NCI-H748 (cell line): ENCODE measurements at regions not wholly inside any gene's neighbourhood (a gene's known extent, or its start where the extent isn't known, plus 50 kb on each side); places are given as distances from the start of the nearest gene placed in this dataset.
"Not testable (repeated sequence)": the region's sequence is repeated elsewhere in the genome, so short reads cannot be mapped to it uniquely, and the experiment has no call there.

Experiments
- DNase-seq: peaks from one replicate; lab custom pipeline; 2025; ENCODE audit not compliant: unreplicated experiment; lab: John Stamatoyannopoulos, UW

- no peak for DNase-seq
Measured at GRCh38 chr17:54339731-54340130, 517.0 kb downstream of the KIF2B start.

GRCh38 chr17:54347495-54347894 lies 524.8 kb downstream of the KIF2B start:
- DNase-seq, result no peak

GRCh38 chr17:54348234-54348633 lies 525.5 kb downstream of the KIF2B start:
- DNase-seq, result no peak

- DNase-seq, result no peak
Measured at GRCh38 chr17:54353789-54354525, 531.2 kb downstream of the KIF2B start.

GRCh38 chr17:54361073-54361472 lies 538.3 kb downstream of the KIF2B start:
- not testable (repeated sequence) for DNase-seq

- DNase-seq, result no peak
Measured at GRCh38 chr17:54368906-54369305, 531.7 kb upstream of the TOM1L1 start.

GRCh38 chr17:54372069-54372749 lies 528.4 kb upstream of the TOM1L1 start:
- DNase-seq, result no peak

GRCh38 chr17:54373970-54374369 lies 526.7 kb upstream of the TOM1L1 start:
- DNase-seq, result no peak

- not testable (repeated sequence) for DNase-seq
Measured at GRCh38 chr17:54376409-54376808, 524.2 kb upstream of the TOM1L1 start.

- DNase-seq, result no peak
Measured at GRCh38 chr17:54381482-54381881, 519.2 kb upstream of the TOM1L1 start.

GRCh38 chr17:54404259-54404658 lies 496.4 kb upstream of the TOM1L1 start:
- no peak for DNase-seq

GRCh38 chr17:54405826-54406225 lies 494.8 kb upstream of the TOM1L1 start:
- no peak for DNase-seq

GRCh38 chr17:54408731-54409130 lies 491.9 kb upstream of the TOM1L1 start:
- no peak for DNase-seq

GRCh38 chr17:54418467-54418866 lies 482.2 kb upstream of the TOM1L1 start:
- no peak for DNase-seq

- DNase-seq, result no peak
Measured at GRCh38 chr17:54425671-54426070, 475.0 kb upstream of the TOM1L1 start.

- no peak for DNase-seq
Measured at GRCh38 chr17:54426296-54426886, 474.3 kb upstream of the TOM1L1 start.

- no peak for DNase-seq
Measured at GRCh38 chr17:54435966-54436365, 464.7 kb upstream of the TOM1L1 start.

- DNase-seq, result no peak
Measured at GRCh38 chr17:54439816-54440215, 460.8 kb upstream of the TOM1L1 start.

GRCh38 chr17:54451051-54451450 lies 449.6 kb upstream of the TOM1L1 start:
- DNase-seq, result no peak

GRCh38 chr17:54452666-54453348 lies 447.8 kb upstream of the TOM1L1 start:
- no peak for DNase-seq

GRCh38 chr17:54455251-54455868 lies 445.3 kb upstream of the TOM1L1 start:
- no peak for DNase-seq
